ENCODE measurements at regions not wholly inside any gene's neighbourhood (a gene's known extent, or its start where the extent isn't known, plus 50 kb on each side); places are given as distances from the start of the nearest gene placed in this dataset.
"Not testable (repeated sequence)": the region's sequence is repeated elsewhere in the genome, so short reads cannot be mapped to it uniquely, and the experiment has no call there.

DNA sequence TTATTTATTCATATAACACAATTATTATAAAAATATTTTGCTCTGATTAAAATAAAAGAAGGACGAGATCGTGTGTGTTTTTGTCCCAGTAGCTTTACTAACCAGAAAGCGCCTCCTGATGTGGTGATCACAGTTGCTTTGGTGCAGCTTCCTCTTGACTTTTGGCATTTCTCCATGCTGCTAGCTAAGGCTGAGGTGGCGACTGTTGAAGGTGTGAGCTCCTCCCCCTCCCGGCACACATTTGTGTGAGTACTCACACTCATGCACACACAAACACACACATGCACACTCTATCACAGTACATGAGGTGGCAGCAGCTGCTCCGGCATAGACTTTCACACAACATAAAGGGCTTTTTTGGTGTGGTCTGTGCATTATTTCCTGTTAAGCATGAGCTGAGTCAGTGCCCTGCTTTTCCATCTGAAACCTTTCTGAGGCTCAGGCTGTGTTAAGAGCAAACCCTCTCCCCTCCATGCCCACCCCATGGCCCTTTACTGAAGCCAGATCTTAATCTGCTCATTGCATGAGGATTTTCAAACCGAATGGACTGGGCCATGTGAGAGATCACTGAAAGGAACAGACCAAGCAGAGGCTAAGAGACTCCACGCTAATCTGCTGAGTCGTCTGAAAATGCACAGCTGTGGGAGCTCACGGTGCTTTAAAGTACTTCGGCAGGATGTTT is 53.3 kb downstream of the FOXD4L1 start:
- DNase-seq (ENCODE audit: low read depth in 3 of 3, low spot score in 1 of 3) = peak in 2 of 3 donors; percentile 33 to 38

DNA sequence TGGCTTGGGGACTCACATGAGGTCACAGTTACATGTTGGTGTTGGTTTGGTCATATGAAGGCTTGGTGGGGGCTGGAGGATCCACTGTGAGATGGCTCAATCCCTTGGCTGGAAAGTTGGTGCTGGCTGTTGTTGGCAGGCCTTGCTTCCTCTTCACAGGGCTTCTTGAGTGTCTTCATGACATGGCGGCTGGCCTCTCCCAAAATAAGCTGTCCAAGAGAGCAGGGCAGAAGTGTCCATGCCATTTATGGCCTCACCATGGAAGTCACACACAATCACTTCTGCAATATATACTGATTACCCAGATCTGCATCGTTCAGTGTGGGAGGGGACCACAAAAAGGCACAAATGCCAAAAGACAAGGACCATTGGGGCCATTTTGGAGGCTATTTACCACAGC is 61.4 kb downstream of the FOXD4L1 start:
- DNase-seq (ENCODE audit: low read depth in 3 of 3, low spot score in 1 of 3) = not testable (repeated sequence)

DNA sequence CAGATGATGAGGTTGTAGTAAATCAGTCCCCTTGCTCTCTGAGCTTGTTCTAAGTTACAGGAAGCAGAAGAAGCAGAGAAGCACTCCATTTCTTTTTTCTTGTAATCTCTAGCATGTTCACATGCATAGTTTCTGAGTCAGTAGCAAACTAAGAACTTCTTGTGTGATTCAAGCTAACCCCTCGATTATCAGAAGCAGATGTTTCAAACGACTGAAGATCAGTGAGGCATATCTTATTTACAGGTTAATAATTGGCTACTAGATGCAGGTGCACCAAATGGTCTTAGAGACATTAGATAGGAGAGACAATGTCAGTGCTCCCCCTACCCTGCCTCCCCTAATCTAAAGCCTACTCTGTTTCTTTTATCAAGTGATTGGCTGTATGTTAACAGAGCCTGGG is 64.2 kb downstream of the FOXD4L1 start:
- not testable (repeated sequence) for DNase-seq (ENCODE audit: low read depth in 3 of 3, low spot score in 1 of 3)

DNA sequence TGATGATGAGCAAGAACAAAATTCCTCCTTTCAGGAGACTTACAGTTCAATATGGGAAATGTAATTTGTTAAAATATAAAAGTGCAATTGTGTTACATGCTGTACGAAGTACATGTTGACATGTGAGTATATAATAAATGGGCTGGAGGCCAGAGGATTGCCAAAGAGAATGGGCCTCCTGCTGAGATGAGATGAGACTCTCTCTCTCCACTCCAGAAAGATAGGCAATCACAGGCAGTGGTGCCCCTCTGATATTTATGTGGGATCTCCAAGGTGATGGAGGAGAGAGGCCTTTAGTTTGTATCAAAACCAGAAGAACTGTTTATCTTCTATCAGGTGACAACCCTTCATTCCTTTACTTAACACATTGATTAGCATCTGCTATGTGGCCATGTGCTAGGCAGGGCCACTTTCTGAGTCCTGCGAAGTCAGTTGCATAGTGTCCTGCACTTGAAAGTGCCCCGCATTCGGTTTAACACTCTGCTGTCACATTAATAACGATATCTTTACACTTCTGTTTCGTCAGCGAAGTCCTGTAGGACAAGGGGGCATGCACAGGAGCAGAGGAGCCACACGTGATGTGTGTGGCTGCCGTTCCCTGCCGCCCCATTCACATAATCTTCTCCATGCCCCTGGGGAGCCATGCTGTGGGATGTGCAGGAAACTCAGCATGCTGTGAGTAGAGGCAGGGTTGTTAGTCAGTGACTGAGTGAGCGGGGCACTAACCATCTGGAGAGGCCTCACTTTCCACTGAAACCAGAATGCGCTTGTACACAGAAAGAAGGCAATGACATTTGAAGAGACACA is 60.2 kb upstream of the RABL2A start:
- not testable (repeated sequence) for DNase-seq (ENCODE audit: low read depth in 3 of 3, low spot score in 1 of 3)

DNA sequence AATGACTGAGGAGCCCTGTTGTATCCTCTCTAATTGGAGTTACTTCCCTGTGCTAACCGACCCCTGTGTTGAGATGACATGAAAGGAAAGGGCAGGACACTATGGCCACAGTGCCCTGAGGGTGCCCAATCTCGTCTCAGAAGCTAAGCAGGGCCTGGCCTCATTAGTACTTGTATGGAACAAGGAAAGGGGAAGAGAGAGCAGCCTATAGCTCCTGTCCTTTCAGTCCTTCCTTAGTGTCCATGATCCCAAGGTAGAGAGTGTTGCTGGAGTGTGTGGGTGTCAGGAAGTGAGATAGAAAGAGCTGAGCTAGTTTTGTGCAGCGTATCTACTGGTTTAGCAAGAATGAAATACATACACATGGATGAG is 59.6 kb upstream of the RABL2A start:
- DNase-seq (ENCODE audit: low read depth in 3 of 3, low spot score in 1 of 3) = not testable (repeated sequence)

DNA sequence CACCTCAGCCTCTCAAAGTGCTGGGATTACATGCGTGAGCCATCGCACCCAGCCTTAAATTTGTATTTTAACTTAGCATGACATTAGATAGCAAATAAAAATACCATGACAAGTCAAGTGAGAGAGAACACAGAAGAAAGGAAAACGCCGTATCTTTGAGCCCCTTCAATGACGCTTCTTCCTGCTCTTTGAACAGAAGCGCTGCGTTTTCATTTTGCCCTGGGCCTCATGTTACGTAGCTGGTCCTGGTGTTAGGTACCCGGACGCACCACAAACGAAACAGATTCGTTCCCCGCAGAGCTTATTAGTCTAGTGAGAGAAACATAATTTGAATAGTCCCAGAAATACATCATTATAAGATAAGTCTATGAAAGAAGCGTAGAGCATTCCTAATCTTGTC is 58.8 kb upstream of the RABL2A start:
- not testable (repeated sequence) for DNase-seq (ENCODE audit: low read depth in 3 of 3, low spot score in 1 of 3)

DNA sequence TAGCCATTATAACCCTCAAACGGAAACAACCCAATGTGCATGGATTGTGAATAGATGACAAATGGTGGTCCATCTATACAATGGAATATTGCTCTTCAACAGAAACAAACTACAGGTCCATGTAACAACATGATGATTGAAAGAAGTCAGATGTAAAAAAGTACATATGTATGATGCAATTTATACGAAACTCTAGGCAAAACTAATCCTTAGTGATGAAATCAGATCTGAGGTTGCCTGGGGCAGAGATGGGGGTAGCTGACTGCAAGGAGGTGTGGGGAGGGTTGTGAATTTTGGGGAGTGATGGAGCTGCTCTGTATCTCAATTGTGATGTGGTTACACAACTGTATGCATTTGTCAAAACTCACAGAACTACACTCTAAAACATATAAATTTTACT is 57.0 kb upstream of the RABL2A start:
- DNase-seq (ENCODE audit: low read depth in 3 of 3, low spot score in 1 of 3) = not testable (repeated sequence)

DNA sequence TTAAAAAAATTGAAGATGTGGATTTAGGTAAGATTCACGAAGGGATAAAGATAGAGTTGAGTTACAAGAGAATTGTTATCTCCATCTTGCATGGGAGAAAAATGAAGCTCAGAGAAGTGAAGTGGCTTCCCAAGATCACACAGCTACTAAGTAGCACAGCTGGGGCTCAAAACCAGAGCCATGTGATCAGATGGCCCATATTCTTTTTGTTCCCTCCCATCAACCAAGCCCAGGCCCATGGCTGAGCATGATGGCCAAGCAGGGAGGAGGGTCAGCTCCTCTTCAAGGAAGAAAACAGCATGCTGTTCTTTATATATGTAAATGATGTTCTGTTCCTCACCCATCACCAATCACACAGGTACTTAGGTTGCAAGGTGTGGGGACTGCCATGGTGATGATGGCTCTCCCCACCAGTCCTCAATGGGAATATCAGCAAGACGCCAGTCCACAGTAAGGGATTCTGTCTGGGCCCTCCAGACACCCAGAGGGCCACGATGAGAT is 56.5 kb upstream of the RABL2A start:
- DNase-seq (ENCODE audit: low read depth in 3 of 3, low spot score in 1 of 3) = not testable (repeated sequence)

DNA sequence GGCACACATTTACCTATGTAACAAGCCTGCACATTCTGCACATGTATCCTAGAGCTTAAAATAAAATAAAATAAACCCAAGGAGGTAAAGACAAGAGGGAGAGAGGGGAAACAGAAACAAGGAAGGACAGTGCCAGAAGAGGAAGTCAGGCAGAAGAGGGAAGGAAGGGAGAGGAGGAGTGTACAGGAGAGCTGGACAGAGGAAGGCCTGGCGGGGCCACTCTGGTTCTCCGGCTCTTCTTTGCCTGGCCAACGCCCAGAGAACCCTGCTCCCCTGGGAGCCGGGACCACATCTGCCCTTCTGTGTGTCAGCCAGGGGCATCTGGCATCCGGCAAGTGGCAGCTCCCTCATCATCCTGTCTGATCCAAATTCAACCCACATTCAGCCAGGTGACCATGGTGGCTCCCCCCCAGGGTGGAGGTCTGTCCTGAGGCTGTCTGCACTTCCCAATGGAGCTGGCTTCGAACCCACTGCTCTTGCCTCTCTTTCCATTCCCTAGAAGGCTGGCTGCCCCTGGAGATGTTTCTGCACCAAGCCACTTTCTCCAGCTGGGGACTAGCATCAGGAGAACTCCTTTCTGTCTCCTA is 55.5 kb upstream of the RABL2A start:
- DNase-seq (ENCODE audit: low read depth in 3 of 3, low spot score in 1 of 3) = not testable (repeated sequence)

DNA sequence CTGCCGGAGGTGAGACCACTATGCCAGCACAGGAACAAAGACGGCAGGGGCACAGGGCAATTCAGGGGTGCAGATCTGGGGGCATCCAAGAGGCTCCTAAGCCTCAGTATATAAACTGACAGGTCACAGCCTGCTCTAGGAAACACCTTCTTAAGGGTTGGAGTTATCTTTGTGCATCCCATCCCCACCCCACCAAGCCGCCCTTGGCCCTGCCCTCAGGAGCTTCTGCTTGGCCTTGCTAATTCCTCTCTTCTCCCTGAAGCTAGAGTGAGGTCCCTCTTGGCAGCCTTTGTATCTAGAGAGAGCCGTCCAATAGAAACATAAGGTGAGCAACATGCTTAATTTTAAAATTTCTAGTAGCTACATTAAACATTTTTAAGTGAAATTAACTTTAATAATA is 51.3 kb upstream of the RABL2A start:
- not testable (repeated sequence) for DNase-seq (ENCODE audit: low read depth in 3 of 3, low spot score in 1 of 3)

DNA sequence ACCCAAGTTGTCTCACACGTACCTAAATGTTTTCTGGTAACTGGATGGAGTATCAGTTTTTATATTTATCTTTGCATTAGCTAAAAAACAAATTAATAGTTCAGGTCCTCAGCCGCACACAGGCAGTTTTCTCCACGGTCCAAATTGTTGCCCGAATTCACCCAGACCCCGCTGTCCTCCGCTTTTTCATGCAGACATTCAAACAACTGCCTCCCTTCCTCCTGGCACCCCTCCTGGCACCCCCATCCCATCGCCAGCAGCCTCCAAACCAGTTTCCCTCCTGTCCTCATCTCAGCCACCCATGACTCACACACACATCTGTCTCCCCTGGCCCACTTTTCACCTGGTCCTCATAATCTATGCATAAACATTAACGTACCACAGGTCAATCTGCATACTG is 50.7 kb upstream of the RABL2A start:
- not testable (repeated sequence) for DNase-seq (ENCODE audit: low read depth in 3 of 3, low spot score in 1 of 3)
